DND-41 (cell line): ENCODE measurements at regions not wholly inside any gene's neighbourhood (a gene's known extent, or its start where the extent isn't known, plus 50 kb on each side); places are given as distances from the start of the nearest gene placed in this dataset.

Source experiments
- ATAC-seq: fragments of 200-7000 bp; cut with Tn5 transposase; 3 replicates; pipeline ENCODE4 v1.9.1; 2021; ENCODE audit warnings: low read depth; ENCODE audit not compliant: insufficient read depth
- DNase-seq: peaks from one replicate; pipeline ENCODE4 v3.0.0-alpha.2; 2020
- H2AFZ ChIP-seq: 2 replicates; pipeline ENCODE4 v1.6.0; 2012; ENCODE audit warnings: low read depth, low read length
- H3K27ac ChIP-seq: 2 replicates; pipeline ENCODE4 v1.5.1; 2012; ENCODE audit warnings: low read length, inconsistent platforms
- H3K27me3 ChIP-seq: fragments of 200-600 bp; sonication (generic); 2 replicates; pipeline ENCODE4 v1.6.0; 2012; ENCODE audit warnings: low read length, mild to moderate bottlenecking, inconsistent platforms; ENCODE audit not compliant: insufficient read depth, poor library complexity
- H3K36me3 ChIP-seq: 2 replicates; pipeline ENCODE4 v1.5.1; 2012; ENCODE audit warnings: low read length, inconsistent platforms; ENCODE audit not compliant: insufficient read depth
- H3K4me1 ChIP-seq: 2 replicates; pipeline ENCODE4 v1.5.1; 2012; ENCODE audit warnings: mild to moderate bottlenecking, low read length; ENCODE audit not compliant: insufficient read depth
- H3K4me2 ChIP-seq: 2 replicates; pipeline ENCODE4 v1.6.0; 2012; ENCODE audit warnings: mild to moderate bottlenecking, moderate library complexity, low read length, inconsistent platforms; ENCODE audit not compliant: insufficient read depth
- H3K4me3 ChIP-seq, 2 experiments: fragments of 200-600 bp in 1 of 2; shearing (Covaris generic) in 1 of 2; 2 replicates each; pipeline ENCODE4 v1.5.1; 2012 to 2016; ENCODE audit warnings: inconsistent platforms in 2 of 2, low read length in 2 of 2, mild to moderate bottlenecking in 2 of 2, low read depth in 1 of 2, moderate library complexity in 1 of 2
- H3K79me2 ChIP-seq: 2 replicates; pipeline ENCODE4 v1.6.0; 2012; ENCODE audit warnings: low read length, inconsistent platforms; ENCODE audit not compliant: insufficient read depth
- H3K9ac ChIP-seq: 2 replicates; pipeline ENCODE4 v1.6.0; 2012; ENCODE audit warnings: low read depth, mild to moderate bottlenecking, inconsistent platforms, low read length, moderate library complexity
- H3K9me3 ChIP-seq: 2 replicates; pipeline ENCODE4 v1.5.1; 2012; ENCODE audit warnings: low read length, moderate library complexity, mild to moderate bottlenecking, inconsistent platforms; ENCODE audit not compliant: insufficient read depth, severe bottlenecking
- H4K20me1 ChIP-seq: 2 replicates; pipeline ENCODE4 v1.6.0; 2012; ENCODE audit warnings: low read length; ENCODE audit not compliant: insufficient read depth
- CTCF ChIP-seq: IDR thresholded peaks from 2 replicates; pipeline ENCODE4 v1.5.1; 2012; ENCODE audit warnings: borderline replicate concordance, low read length, moderate library complexity, mild to moderate bottlenecking; ENCODE audit not compliant: poor library complexity, severe bottlenecking; ENCODE audit errors: extremely low read depth
- EZH2 ChIP-seq: IDR thresholded peaks from 3 replicates; pipeline ENCODE4 v1.6.1; 2012; ENCODE audit warnings: borderline replicate concordance, low read depth, mild to moderate bottlenecking, moderate library complexity, low read length, inconsistent platforms; ENCODE audit not compliant: severe bottlenecking

GRCh38 chr1:178646821-178647220 is 78.2 kb upstream of the RALGPS2 start:
- no peak overlapping the region for H3K27ac ChIP-seq
- no peaks in the 10 kb centered on the region for H3K4me1 ChIP-seq
- TF ChIP-seq EZH2 (no peak), CTCF (no peak)
- H3K36me3 ChIP-seq = no peaks in the 10 kb centered on the region
- ATAC-seq = no peak
- no peak overlapping the region for H3K9ac ChIP-seq
- peaks cover 16% of the 10 kb centered on the region for H3K27me3 ChIP-seq
- no peak overlapping the region for H3K4me2 ChIP-seq
- no peak for DNase-seq
- H3K4me3 ChIP-seq = no peak overlapping the region
- no peaks in the 10 kb centered on the region for H4K20me1 ChIP-seq
- H3K9me3 ChIP-seq = no peaks in the 10 kb centered on the region
- H3K79me2 ChIP-seq = no peaks in the 10 kb centered on the region
- H2AFZ ChIP-seq = no peak overlapping the region

GRCh38 chr1:178648151-178648550 is 76.9 kb upstream of the RALGPS2 start:
- Histone ChIP-seq H3K36me3 (no peaks in the 10 kb centered on the region), H3K27me3 (peaks cover 16% of the 10 kb centered on the region), H3K9me3 (no peaks in the 10 kb centered on the region), H3K4me2 (no peak overlapping the region), H3K9ac (no peak overlapping the region), H3K27ac (no peak overlapping the region), H3K4me3 (no peak overlapping the region), H2AFZ (no peak overlapping the region), H3K79me2 (no peaks in the 10 kb centered on the region), H3K4me1 (no peaks in the 10 kb centered on the region), H4K20me1 (no peaks in the 10 kb centered on the region)
- no peak for ATAC-seq
- DNase-seq = no peak
- TF ChIP-seq EZH2 = no peak
- no peak for TF ChIP-seq CTCF

GRCh38 chr1:178649582-178650350 is 75.3 kb upstream of the RALGPS2 start:
- H3K27me3 ChIP-seq = peaks cover 10% of the 10 kb centered on the region
- H4K20me1 ChIP-seq = no peaks in the 10 kb centered on the region
- H3K4me3 ChIP-seq = no peak overlapping the region
- TF ChIP-seq CTCF (no peak), EZH2 (no peak)
- DNase-seq (no peak), ATAC-seq (no peak)
- H3K4me1 ChIP-seq = no peaks in the 10 kb centered on the region
- no peak overlapping the region for H3K4me2 ChIP-seq
- H3K79me2 ChIP-seq = no peaks in the 10 kb centered on the region
- H3K27ac ChIP-seq = no peak overlapping the region
- H3K9me3 ChIP-seq = no peaks in the 10 kb centered on the region
- H2AFZ ChIP-seq = no peak overlapping the region
- H3K36me3 ChIP-seq = no peaks in the 10 kb centered on the region
- H3K9ac ChIP-seq = no peak overlapping the region
